Mesendoderm (in vitro differentiated cells): ENCODE measurements at regions not wholly inside any gene's neighbourhood (a gene's known extent, or its start where the extent isn't known, plus 50 kb on each side); places are given as distances from the start of the nearest gene placed in this dataset.

ENCODE experiments used
- DNase-seq: peaks from one replicate; pipeline ENCODE4 v3.0.0; 2013
- H2AK5ac ChIP-seq: 2 replicates; pipeline ENCODE4 v1.6.1; 2013; ENCODE audit warnings: low read length, inconsistent platforms
- H2BK120ac ChIP-seq: 2 replicates; pipeline ENCODE4 v1.6.1; 2013; ENCODE audit warnings: low read depth, mild to moderate bottlenecking, low read length, moderate library complexity, mixed read lengths
- H2BK15ac ChIP-seq: replicated peaks from 2 replicates; pipeline ENCODE4 v1.6.1; 2013; ENCODE audit warnings: low read depth, mild to moderate bottlenecking, moderate library complexity
- H2BK5ac ChIP-seq: 2 replicates; pipeline ENCODE4 v1.6.1; 2013; ENCODE audit warnings: low read length, inconsistent platforms
- H3K18ac ChIP-seq: 2 replicates; pipeline ENCODE4 v1.6.1; 2013; ENCODE audit warnings: mild to moderate bottlenecking, low read length, mixed read lengths
- H3K23ac ChIP-seq: one replicate; pipeline ENCODE4 v1.6.1; 2013; ENCODE audit warnings: low read length
- H3K27ac ChIP-seq: 2 replicates; pipeline ENCODE4 v1.5.1; 2013; ENCODE audit warnings: low read depth, mild to moderate bottlenecking, inconsistent platforms, low read length, moderate library complexity
- H3K27me3 ChIP-seq: 2 replicates; pipeline ENCODE4 v1.6.1; 2013; ENCODE audit warnings: low read length, control low read depth, mild to moderate bottlenecking, inconsistent platforms; ENCODE audit not compliant: insufficient read depth, poor library complexity
- H3K36me3 ChIP-seq: 2 replicates; pipeline ENCODE4 v1.6.1; 2013; ENCODE audit warnings: low read length, inconsistent platforms; ENCODE audit not compliant: control insufficient read depth, insufficient read depth
- H3K4ac ChIP-seq: one replicate; pipeline ENCODE4 v1.6.1; 2013; ENCODE audit warnings: low read depth, mild to moderate bottlenecking, low read length, moderate library complexity
- H3K4me1 ChIP-seq: 2 replicates; pipeline ENCODE4 v1.6.1; 2013; ENCODE audit warnings: low read depth, low read length, inconsistent platforms; ENCODE audit not compliant: control insufficient read depth
- H3K4me2 ChIP-seq: 2 replicates; pipeline ENCODE4 v1.6.1; 2013; ENCODE audit warnings: low read length
- H3K4me3 ChIP-seq: 2 replicates; pipeline ENCODE4 v1.5.1; 2013; ENCODE audit warnings: mild to moderate bottlenecking, low read length
- H3K56ac ChIP-seq: one replicate; pipeline ENCODE4 v1.6.1; 2013; ENCODE audit warnings: low read length
- H3K79me1 ChIP-seq: 2 replicates; pipeline ENCODE4 v1.6.1; 2013; ENCODE audit warnings: low read length, inconsistent platforms
- H3K79me2 ChIP-seq: 2 replicates; pipeline ENCODE4 v1.6.1; 2013; ENCODE audit warnings: mild to moderate bottlenecking, low read length; ENCODE audit not compliant: control insufficient read depth, insufficient read depth
- H3K9ac ChIP-seq: 2 replicates; pipeline ENCODE4 v1.6.1; 2013; ENCODE audit warnings: low read length, inconsistent platforms
- H4K5ac ChIP-seq: one replicate; pipeline ENCODE4 v1.6.1; 2013; ENCODE audit warnings: low read length
- H4K8ac ChIP-seq: one replicate; pipeline ENCODE4 v1.6.1; 2013; ENCODE audit warnings: low read depth, mild to moderate bottlenecking, control low read depth, low read length, moderate library complexity
- WGBS: extraction: QIAGEN DNeasy Blood & Tissue Kit; methylation state at CpG from one replicate; pipeline ENCODE4 v1.1.7; 2013; ENCODE audit warnings: low lambda C conversion rate, missing lambda C conversion rate; ENCODE audit not compliant: insufficient coverage; ENCODE audit errors: extremely low coverage; 5-methylcytosine and 5-hydroxymethylcytosine counted together

DNA sequence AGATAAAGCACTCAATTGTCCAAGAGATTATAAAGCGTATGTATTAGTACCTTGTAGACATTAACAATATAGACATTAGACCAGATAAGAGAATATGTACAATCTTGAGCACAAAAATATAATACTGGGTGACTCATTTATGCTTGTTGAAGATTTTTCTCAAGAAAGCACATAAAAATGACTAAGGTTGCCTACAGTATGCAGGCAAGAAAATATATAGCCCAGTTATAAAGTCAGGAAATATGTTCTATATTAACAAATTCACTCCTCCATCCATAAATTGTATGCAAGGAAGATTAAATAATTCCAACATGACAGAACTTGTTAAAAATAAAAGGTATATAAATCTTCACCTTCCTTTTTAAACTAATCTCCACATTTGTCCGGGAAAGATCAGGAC is 356.4 kb upstream of the SLC39A10 start:
- Histone ChIP-seq H3K56ac (no peak overlapping the region), H3K4me2 (no peak overlapping the region), H3K36me3 (no peaks in the 10 kb centered on the region), H3K9ac (no peak overlapping the region), H4K5ac (no peak overlapping the region), H4K8ac (no peak overlapping the region), H2BK5ac (no peak overlapping the region), H2BK120ac (no peak overlapping the region), H3K4me1 (no peaks in the 10 kb centered on the region), H2AK5ac (no peak overlapping the region), H2BK15ac (no peak overlapping the region), H3K18ac (no peak overlapping the region), H3K79me2 (no peaks in the 10 kb centered on the region), H3K4me3 (no peak overlapping the region), H3K4ac (no peak overlapping the region), H3K27ac (no peak overlapping the region), H3K79me1 (no peaks in the 10 kb centered on the region), H3K23ac (no peak overlapping the region), H3K27me3 (no peaks in the 10 kb centered on the region)
- DNase-seq = no peak
- no CpG with 5 or more reads among the region's 2 CpGs for WGBS

DNA sequence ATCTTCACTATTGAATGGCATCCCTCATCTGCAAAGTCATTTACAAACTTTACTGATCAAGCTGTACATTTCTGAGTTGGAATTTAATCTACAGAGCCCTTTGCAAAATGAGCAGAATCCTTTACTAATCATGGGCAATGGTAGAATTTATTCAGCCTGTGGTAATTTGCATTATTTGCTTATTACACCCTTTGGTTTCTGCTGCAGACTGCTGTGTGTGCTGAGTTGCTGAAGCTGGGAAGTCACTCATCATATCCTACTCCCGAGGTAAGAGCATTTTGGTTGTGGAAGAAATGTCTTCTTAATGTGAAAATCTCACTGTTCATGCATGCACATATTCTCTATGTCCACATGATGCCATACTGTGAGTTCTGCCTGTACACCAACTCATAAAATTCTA is 357.4 kb upstream of the SLC39A10 start:
- no peak overlapping the region for H3K56ac ChIP-seq
- H2BK5ac ChIP-seq = no peak overlapping the region
- no peaks in the 10 kb centered on the region for H3K79me2 ChIP-seq
- no peak overlapping the region for H3K4ac ChIP-seq
- H3K4me1 ChIP-seq = no peaks in the 10 kb centered on the region
- H3K23ac ChIP-seq = no peak overlapping the region
- H3K27ac ChIP-seq = no peak overlapping the region
- no peaks in the 10 kb centered on the region for H3K27me3 ChIP-seq
- H3K18ac ChIP-seq = no peak overlapping the region
- WGBS = no CpG with 5 or more reads among the region's 1 CpG
- H2BK15ac ChIP-seq = no peak overlapping the region
- DNase-seq = no peak
- H2AK5ac ChIP-seq = no peak overlapping the region
- H3K79me1 ChIP-seq = no peaks in the 10 kb centered on the region
- H2BK120ac ChIP-seq = no peak overlapping the region
- H4K5ac ChIP-seq = no peak overlapping the region
- no peak overlapping the region for H3K4me2 ChIP-seq
- H3K9ac ChIP-seq = no peak overlapping the region
- no peak overlapping the region for H4K8ac ChIP-seq
- H3K36me3 ChIP-seq = no peaks in the 10 kb centered on the region
- H3K4me3 ChIP-seq = no peak overlapping the region

DNA sequence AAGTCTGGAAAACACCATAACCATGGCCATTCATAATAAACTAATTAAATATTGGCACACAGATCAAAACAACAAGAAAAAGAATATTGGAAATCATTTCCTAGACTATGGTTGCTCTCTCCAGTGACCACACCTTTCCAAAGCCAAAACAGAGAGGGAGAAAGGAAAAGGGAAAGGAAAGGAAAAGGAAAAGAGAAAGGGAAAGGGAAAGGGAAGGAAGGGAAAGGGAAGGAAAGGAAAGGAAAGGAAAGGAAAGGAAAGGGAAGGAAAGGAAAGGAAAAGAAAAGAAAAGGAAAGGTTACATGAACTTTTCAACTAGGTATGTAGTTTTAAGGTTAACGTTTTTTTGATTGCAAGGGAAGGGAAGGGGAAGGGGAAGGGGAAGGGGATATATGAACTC is 360.5 kb upstream of the SLC39A10 start:
- WGBS = 100% methylated on average over 1 of the region's 1 CpG
- H3K27ac ChIP-seq = no peak overlapping the region
- no peak overlapping the region for H3K56ac ChIP-seq
- H4K5ac ChIP-seq = no peak overlapping the region
- H2BK5ac ChIP-seq = no peak overlapping the region
- H3K79me1 ChIP-seq = no peaks in the 10 kb centered on the region
- no peak overlapping the region for H3K23ac ChIP-seq
- H3K18ac ChIP-seq = no peak overlapping the region
- no peaks in the 10 kb centered on the region for H3K36me3 ChIP-seq
- H3K4me1 ChIP-seq = no peaks in the 10 kb centered on the region
- H3K4me2 ChIP-seq = no peak overlapping the region
- H2BK15ac ChIP-seq = no peak overlapping the region
- H3K4ac ChIP-seq = no peak overlapping the region
- H3K79me2 ChIP-seq = no peaks in the 10 kb centered on the region
- H4K8ac ChIP-seq = no peak overlapping the region
- H3K9ac ChIP-seq = no peak overlapping the region
- no peak overlapping the region for H3K4me3 ChIP-seq
- H2BK120ac ChIP-seq = no peak overlapping the region
- H2AK5ac ChIP-seq = no peak overlapping the region
- DNase-seq = no peak
- H3K27me3 ChIP-seq = no peaks in the 10 kb centered on the region

DNA sequence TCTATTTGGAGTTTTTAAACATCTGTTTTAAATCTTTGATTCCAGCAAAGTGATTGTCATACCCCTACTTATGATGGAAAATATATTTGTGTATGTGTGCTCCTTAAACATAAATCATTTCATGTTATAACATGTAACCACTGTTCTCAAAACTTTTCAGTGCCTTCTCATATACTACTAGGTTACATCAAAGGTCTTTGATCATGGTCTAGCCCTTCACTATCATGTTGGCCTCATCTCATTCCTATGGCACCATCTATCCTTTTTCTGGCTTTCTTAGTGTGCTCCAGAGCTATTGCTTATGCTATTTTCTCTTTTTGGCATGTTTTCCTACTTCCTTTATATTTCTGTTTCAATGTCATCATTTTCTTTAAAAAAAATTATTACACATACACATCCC is 367.9 kb upstream of the SLC39A10 start:
- no peak overlapping the region for H3K23ac ChIP-seq
- H3K27me3 ChIP-seq = no peaks in the 10 kb centered on the region

DNA sequence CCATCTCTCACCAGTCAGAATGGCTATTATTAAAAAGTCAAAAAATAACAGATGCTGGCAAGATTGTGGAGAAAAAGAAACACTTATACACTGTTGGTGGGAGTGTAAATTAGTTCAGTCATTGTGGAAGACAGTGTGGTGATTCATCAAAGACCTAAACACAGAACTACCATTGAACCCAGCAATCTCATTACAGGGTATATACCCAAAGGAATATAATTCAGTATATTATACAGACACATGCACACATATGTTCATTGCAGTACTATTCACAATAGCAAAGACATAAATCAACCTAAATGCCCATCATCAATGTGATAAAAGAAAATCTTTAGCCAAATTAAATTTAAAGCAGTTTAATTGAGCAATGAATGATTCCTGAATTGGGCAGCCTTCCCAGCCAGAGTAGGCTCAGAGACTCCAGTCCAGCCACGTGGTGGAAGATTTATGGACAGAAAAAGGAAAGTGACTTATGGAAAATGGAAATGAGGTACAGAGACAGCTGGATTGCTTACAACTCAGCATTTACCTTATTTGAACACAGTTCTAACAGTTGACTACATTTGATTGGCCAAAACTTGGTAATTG is 377.1 kb upstream of the SLC39A10 start:
- H2BK120ac ChIP-seq = no peak overlapping the region
- no peak overlapping the region for H3K18ac ChIP-seq
- H3K27ac ChIP-seq = no peak overlapping the region
- H3K56ac ChIP-seq = no peak overlapping the region
- H3K4me1 ChIP-seq = no peaks in the 10 kb centered on the region
- no peaks in the 10 kb centered on the region for H3K36me3 ChIP-seq
- no peak overlapping the region for H2BK5ac ChIP-seq
- H4K5ac ChIP-seq = no peak overlapping the region
- WGBS = no CpG with 5 or more reads among the region's 1 CpG
- H3K23ac ChIP-seq = no peak overlapping the region
- no peaks in the 10 kb centered on the region for H3K79me2 ChIP-seq
- H3K9ac ChIP-seq = no peak overlapping the region
- no peak overlapping the region for H3K4ac ChIP-seq
- no peaks in the 10 kb centered on the region for H3K27me3 ChIP-seq
- no peaks in the 10 kb centered on the region for H3K79me1 ChIP-seq
- H3K4me2 ChIP-seq = no peak overlapping the region
- H2BK15ac ChIP-seq = no peak overlapping the region
- no peak overlapping the region for H4K8ac ChIP-seq
- no peak overlapping the region for H2AK5ac ChIP-seq
- no peak for DNase-seq
- H3K4me3 ChIP-seq = no peak overlapping the region

More for the DNA sequence above, 367.9 kb upstream of the SLC39A10 start:
- no peak for DNase-seq
- no peak overlapping the region for H3K4ac ChIP-seq
- H3K4me2 ChIP-seq = no peak overlapping the region
- H2AK5ac ChIP-seq = no peak overlapping the region
- no peak overlapping the region for H3K27ac ChIP-seq
- H3K4me3 ChIP-seq = no peak overlapping the region
- H3K79me2 ChIP-seq = no peaks in the 10 kb centered on the region
- H4K8ac ChIP-seq = no peak overlapping the region
- no peaks in the 10 kb centered on the region for H3K36me3 ChIP-seq
- no peak overlapping the region for H3K18ac ChIP-seq
- no peak overlapping the region for H3K9ac ChIP-seq
- H2BK120ac ChIP-seq = no peak overlapping the region
- no peak overlapping the region for H2BK5ac ChIP-seq
- no peak overlapping the region for H2BK15ac ChIP-seq
- H3K56ac ChIP-seq = no peak overlapping the region
- H4K5ac ChIP-seq = no peak overlapping the region
- H3K4me1 ChIP-seq = no peaks in the 10 kb centered on the region
- no peaks in the 10 kb centered on the region for H3K79me1 ChIP-seq

DNA sequence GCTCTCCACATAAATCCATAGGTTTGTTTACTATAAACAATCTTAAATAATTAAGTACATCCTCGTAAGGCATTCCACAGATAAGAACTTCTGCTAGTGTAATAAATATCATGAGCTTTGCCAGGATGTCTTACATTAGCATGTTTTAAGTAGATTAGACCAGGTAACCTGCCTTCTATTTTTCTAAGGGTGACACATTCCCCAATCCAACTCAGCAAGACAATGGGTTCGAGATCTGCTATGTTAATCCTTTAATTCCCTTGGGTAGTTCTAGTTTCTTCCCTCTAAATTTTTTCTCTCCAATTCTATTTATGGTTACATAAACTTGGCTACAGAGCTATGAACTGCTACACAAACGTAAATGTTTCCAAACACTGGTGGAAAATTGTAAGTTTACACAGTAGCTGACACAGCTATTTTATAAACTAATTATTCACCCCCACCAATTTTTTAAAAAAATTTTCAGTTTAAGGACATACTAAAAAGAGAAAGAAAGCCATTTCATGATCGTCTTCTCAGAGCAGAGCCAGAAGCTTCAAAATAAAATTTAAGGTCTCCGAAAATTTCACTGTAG is 386.5 kb upstream of the SLC39A10 start:
- Histone ChIP-seq H3K36me3 (no peaks in the 10 kb centered on the region), H4K8ac (no peak overlapping the region), H3K79me2 (no peaks in the 10 kb centered on the region), H3K27ac (no peak overlapping the region), H2BK5ac (no peak overlapping the region), H2BK15ac (no peak overlapping the region), H4K5ac (no peak overlapping the region), H3K79me1 (no peaks in the 10 kb centered on the region), H3K4me2 (no peak overlapping the region), H3K4me1 (no peaks in the 10 kb centered on the region), H3K18ac (no peak overlapping the region), H3K56ac (no peak overlapping the region), H3K9ac (no peak overlapping the region), H2BK120ac (no peak overlapping the region), H3K4ac (no peak overlapping the region), H3K4me3 (no peak overlapping the region), H3K27me3 (no peaks in the 10 kb centered on the region), H2AK5ac (no peak overlapping the region), H3K23ac (no peak overlapping the region)
- DNase-seq = peak; percentile 80
- no CpG with 5 or more reads among the region's 5 CpGs for WGBS
